ENCODE measurements at regions not wholly inside any gene's neighbourhood (a gene's known extent, or its start where the extent isn't known, plus 50 kb on each side); places are given as distances from the start of the nearest gene placed in this dataset.

DNA sequence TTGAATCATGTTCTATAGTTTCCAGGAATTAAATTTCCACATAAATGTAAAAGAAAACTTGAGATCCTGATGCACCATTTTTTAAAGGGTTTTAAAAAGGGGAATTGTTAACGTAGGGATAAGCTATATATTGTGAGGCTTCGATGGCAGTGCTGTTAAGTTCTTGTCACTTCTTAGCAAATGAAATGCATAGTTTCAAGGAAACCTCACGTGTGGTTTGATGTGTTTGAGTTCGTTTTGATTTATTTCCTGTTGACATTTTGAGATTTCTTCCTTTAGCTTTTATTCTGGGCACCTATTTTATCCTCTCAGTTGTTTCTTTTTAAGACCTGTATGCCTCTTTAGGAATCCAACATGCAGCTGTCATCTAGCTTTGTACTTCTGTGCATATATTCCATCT, 301.0 kb downstream of the DOCK8 start:
- Histone ChIP-seq H3K27ac (no peak overlapping the region), H3K9ac (no peak overlapping the region), H2AFZ (ENCODE audit: low read depth) (no peak overlapping the region), H3K4me3 (IDR thresholded peaks at IDR 0.05; ENCODE audit: insufficient read depth, low read depth, low read length) (no peak overlapping the region), H3K36me3 (ENCODE audit: insufficient read depth) (no peaks in the 10 kb centered on the region), H3K27me3 (ENCODE audit: insufficient read depth, low read depth) (no peaks in the 10 kb centered on the region), H3K4me2 (no peak overlapping the region), H3K79me2 (ENCODE audit: insufficient read depth, low read depth) (no peaks in the 10 kb centered on the region), H4K20me1 (ENCODE audit: insufficient read depth) (no peaks in the 10 kb centered on the region), H3K4me1 (ENCODE audit: low read depth, poor library complexity, severe bottlenecking) (no peaks in the 10 kb centered on the region)
- TF ChIP-seq, protein P1, sequence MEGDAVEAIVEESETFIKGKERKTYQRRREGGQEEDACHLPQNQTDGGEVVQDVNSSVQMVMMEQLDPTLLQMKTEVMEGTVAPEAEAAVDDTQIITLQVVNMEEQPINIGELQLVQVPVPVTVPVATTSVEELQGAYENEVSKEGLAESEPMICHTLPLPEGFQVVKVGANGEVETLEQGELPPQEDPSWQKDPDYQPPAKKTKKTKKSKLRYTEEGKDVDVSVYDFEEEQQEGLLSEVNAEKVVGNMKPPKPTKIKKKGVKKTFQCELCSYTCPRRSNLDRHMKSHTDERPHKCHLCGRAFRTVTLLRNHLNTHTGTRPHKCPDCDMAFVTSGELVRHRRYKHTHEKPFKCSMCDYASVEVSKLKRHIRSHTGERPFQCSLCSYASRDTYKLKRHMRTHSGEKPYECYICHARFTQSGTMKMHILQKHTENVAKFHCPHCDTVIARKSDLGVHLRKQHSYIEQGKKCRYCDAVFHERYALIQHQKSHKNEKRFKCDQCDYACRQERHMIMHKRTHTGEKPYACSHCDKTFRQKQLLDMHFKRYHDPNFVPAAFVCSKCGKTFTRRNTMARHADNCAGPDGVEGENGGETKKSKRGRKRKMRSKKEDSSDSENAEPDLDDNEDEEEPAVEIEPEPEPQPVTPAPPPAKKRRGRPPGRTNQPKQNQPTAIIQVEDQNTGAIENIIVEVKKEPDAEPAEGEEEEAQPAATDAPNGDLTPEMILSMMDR (conservative IDR thresholded peaks at IDR 0.05; ENCODE audit: low read depth, low read length): no peak

GRCh38 chr9:517993-518392, 303.3 kb downstream of the DOCK8 start:
- H3K4me2 ChIP-seq: no peak overlapping the region
- no peaks in the 10 kb centered on the region for H3K36me3 ChIP-seq (ENCODE audit: insufficient read depth)
- H3K4me3 ChIP-seq (IDR thresholded peaks at IDR 0.05; ENCODE audit: insufficient read depth, low read depth, low read length): no peak overlapping the region
- H2AFZ ChIP-seq (ENCODE audit: low read depth): no peak overlapping the region
- H3K27ac ChIP-seq: no peak overlapping the region
- no peaks in the 10 kb centered on the region for H3K4me1 ChIP-seq (ENCODE audit: low read depth, poor library complexity, severe bottlenecking)
- H3K79me2 ChIP-seq (ENCODE audit: insufficient read depth, low read depth): no peaks in the 10 kb centered on the region
- TF ChIP-seq, protein P1 (conservative IDR thresholded peaks at IDR 0.05; ENCODE audit: low read depth, low read length): no peak
- no peak overlapping the region for H3K9ac ChIP-seq
- H4K20me1 ChIP-seq (ENCODE audit: insufficient read depth): no peaks in the 10 kb centered on the region
- H3K27me3 ChIP-seq (ENCODE audit: insufficient read depth, low read depth): no peaks in the 10 kb centered on the region

GRCh38 chr9:518540-518939, 303.9 kb downstream of the DOCK8 start:
- Histone ChIP-seq H3K79me2 (ENCODE audit: insufficient read depth, low read depth) (no peaks in the 10 kb centered on the region), H2AFZ (ENCODE audit: low read depth) (no peak overlapping the region), H3K36me3 (ENCODE audit: insufficient read depth) (no peaks in the 10 kb centered on the region), H3K4me2 (no peak overlapping the region), H3K27me3 (ENCODE audit: insufficient read depth, low read depth) (no peaks in the 10 kb centered on the region), H3K9ac (no peak overlapping the region), H4K20me1 (ENCODE audit: insufficient read depth) (no peaks in the 10 kb centered on the region), H3K4me1 (ENCODE audit: low read depth, poor library complexity, severe bottlenecking) (no peaks in the 10 kb centered on the region), H3K4me3 (IDR thresholded peaks at IDR 0.05; ENCODE audit: insufficient read depth, low read depth, low read length) (no peak overlapping the region), H3K27ac (no peak overlapping the region)
- TF ChIP-seq, protein P1 (conservative IDR thresholded peaks at IDR 0.05; ENCODE audit: low read depth, low read length): no peak

- Histone ChIP-seq H3K27me3 (ENCODE audit: insufficient read depth, low read depth) (no peaks in the 10 kb centered on the region), H3K79me2 (ENCODE audit: insufficient read depth, low read depth) (no peaks in the 10 kb centered on the region), H2AFZ (ENCODE audit: low read depth) (no peak overlapping the region), H3K4me1 (ENCODE audit: low read depth, poor library complexity, severe bottlenecking) (no peaks in the 10 kb centered on the region), H3K9ac (no peak overlapping the region), H3K27ac (no peak overlapping the region), H3K36me3 (ENCODE audit: insufficient read depth) (no peaks in the 10 kb centered on the region), H3K4me3 (IDR thresholded peaks at IDR 0.05; ENCODE audit: insufficient read depth, low read depth, low read length) (no peak overlapping the region), H3K4me2 (no peak overlapping the region), H4K20me1 (ENCODE audit: insufficient read depth) (no peaks in the 10 kb centered on the region)
- TF ChIP-seq, protein P1 (conservative IDR thresholded peaks at IDR 0.05; ENCODE audit: low read depth, low read length): no peak
Measured at GRCh38 chr9:519579-519978, 304.9 kb downstream of the DOCK8 start.

Measured in KMS-11 (cell line).